ENCODE measurements at regions not wholly inside any gene's neighbourhood (a gene's known extent, or its start where the extent isn't known, plus 50 kb on each side); places are given as distances from the start of the nearest gene placed in this dataset.

GRCh38 chr15:54884312-54884711 lies 312.4 kb downstream of the RSL24D1 start:
- no peak for TF ChIP-seq CTCF (IDR thresholded peaks at IDR 0.05)
- no peak for TF ChIP-seq POLR2A (IDR thresholded peaks at IDR 0.05)

Measured in testis (tissue), 2 donors.